ENCODE measurements at regions not wholly inside any gene's neighbourhood (a gene's known extent, or its start where the extent isn't known, plus 50 kb on each side); places are given as distances from the start of the nearest gene placed in this dataset.
"Not testable (repeated sequence)": the region's sequence is repeated elsewhere in the genome, so short reads cannot be mapped to it uniquely, and the experiment has no call there.

DNA sequence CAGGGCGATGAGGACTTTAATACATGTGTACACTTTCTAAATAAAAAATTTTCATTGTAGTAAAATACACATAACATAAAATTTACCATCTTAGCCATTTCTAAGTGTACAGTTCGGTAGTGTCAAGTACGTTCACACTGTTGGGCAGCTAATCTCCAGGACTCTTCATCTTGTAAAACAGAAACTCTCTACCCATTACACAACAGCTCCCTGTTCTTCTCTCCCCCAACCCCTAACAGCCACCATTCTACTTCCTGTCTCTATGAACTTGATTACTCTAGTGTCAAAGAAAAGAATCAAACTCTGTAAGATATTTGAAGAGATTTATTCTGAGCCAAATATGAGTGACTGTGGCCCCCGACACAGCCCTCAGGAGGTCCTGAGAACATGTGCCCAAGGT is 208.3 kb upstream of the PLGLB1 start:
- TF ChIP-seq, protein P1, sequence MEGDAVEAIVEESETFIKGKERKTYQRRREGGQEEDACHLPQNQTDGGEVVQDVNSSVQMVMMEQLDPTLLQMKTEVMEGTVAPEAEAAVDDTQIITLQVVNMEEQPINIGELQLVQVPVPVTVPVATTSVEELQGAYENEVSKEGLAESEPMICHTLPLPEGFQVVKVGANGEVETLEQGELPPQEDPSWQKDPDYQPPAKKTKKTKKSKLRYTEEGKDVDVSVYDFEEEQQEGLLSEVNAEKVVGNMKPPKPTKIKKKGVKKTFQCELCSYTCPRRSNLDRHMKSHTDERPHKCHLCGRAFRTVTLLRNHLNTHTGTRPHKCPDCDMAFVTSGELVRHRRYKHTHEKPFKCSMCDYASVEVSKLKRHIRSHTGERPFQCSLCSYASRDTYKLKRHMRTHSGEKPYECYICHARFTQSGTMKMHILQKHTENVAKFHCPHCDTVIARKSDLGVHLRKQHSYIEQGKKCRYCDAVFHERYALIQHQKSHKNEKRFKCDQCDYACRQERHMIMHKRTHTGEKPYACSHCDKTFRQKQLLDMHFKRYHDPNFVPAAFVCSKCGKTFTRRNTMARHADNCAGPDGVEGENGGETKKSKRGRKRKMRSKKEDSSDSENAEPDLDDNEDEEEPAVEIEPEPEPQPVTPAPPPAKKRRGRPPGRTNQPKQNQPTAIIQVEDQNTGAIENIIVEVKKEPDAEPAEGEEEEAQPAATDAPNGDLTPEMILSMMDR (IDR thresholded peaks at IDR 0.05 in 4 of 5, conservative IDR thresholded peaks at IDR 0.05 in 1 of 5) = not testable (repeated sequence)
- TF ChIP-seq POLR2A (IDR thresholded peaks at IDR 0.05) = not testable (repeated sequence)
